Psoas muscle (tissue), 7 donors: ENCODE measurements at regions not wholly inside any gene's neighbourhood (a gene's known extent, or its start where the extent isn't known, plus 50 kb on each side); places are given as distances from the start of the nearest gene placed in this dataset.

Source experiments
- ATAC-seq, 4 donors: fragments of 200-7000 bp; cut with Tn5 transposase; one replicate each; pipeline ENCODE4 v1.9.1; 2020; ENCODE audit warnings: moderate library complexity in 3 of 4, mild to moderate bottlenecking in 2 of 4
- DNase-seq, 2 donors: peaks; one replicate each; pipeline ENCODE4 v3.0.0-alpha.2; 2020
- H3K27ac ChIP-seq: fragments of 200-600 bp; one replicate; pipeline ENCODE4 v1.8.0; 2022
- H3K27me3 ChIP-seq, 3 donors: fragments of 200-600 bp in 1 of 3; one replicate each; pipeline versions ENCODE4 v1.6.1 to v1.8.0; 2013 to 2022; ENCODE audit warnings: low read length in 2 of 3, mild to moderate bottlenecking in 2 of 3, moderate library complexity in 1 of 3; ENCODE audit not compliant: insufficient read depth in 3 of 3
- H3K36me3 ChIP-seq, 2 donors: fragments of 200-600 bp in 1 of 2; one replicate each; pipeline versions ENCODE4 v1.6.1 to v1.8.0; 2013 to 2022; ENCODE audit warnings: low read depth in 1 of 2, mild to moderate bottlenecking in 1 of 2, moderate library complexity in 1 of 2; ENCODE audit not compliant: insufficient read depth in 1 of 2
- H3K4me1 ChIP-seq: fragments of 200-600 bp; one replicate; pipeline ENCODE4 v1.8.0; 2022
- H3K4me3 ChIP-seq: fragments of 200-600 bp; one replicate; pipeline ENCODE4 v1.8.0; 2022; ENCODE audit warnings: mild to moderate bottlenecking
- H3K9me3 ChIP-seq: fragments of 200-600 bp; one replicate; pipeline ENCODE4 v1.8.0; 2022
- CTCF ChIP-seq: fragments of 200-600 bp; IDR thresholded peaks from one replicate; pipeline ENCODE4 v1.8.0; 2022; ENCODE audit warnings: antibody characterized with exemption
- WGBS, 3 donors: extraction: QIAGEN DNeasy Blood & Tissue Kit; methylation state at CpG; one replicate each; pipeline versions ENCODE4 v1.1.6 to v1.1.7; 2013; 5-methylcytosine and 5-hydroxymethylcytosine counted together
- intact Hi-C, 2 donors: fragments of 100-400 bp; cut with DNase I; formaldehyde crosslinking; loops; one replicate each; pipeline versions ENCODE4 v1.11.0 to v1.14.2; 2022
- donor health status: healthy with polysubstance abuse.
- donor health status: DM: no; HTN: no; CAD: no; lungs with moderate emphysema.
- donor health status: Bipolar disorder and iron deficiency.
- donor health status: healthy.
- donor health status: DM: yes; HTN: yes; CAD: no.
- donor health status: DM: no; HTN: no; CAD: no.
- donor health status: DM: yes; HTN: yes; CAD: no.

GRCh38 chr4:129897111-129897510, 801.2 kb downstream of the C4orf33 start:
- DNase-seq, result no peak
- no peaks in the 10 kb centered on the region for H3K4me1 ChIP-seq
- H3K27ac ChIP-seq, result no peak overlapping the region
- no peak for ATAC-seq
- no peaks in the 10 kb centered on the region for H3K9me3 ChIP-seq
- intact Hi-C loops, result no loop called here
- no peaks in the 10 kb centered on the region for H3K36me3 ChIP-seq
- WGBS, 3 donors, result 79 to 87% (median 86%) methylated on average over 2 of the region's 2 CpGs
- no peaks in the 10 kb centered on the region for H3K27me3 ChIP-seq
- TF ChIP-seq CTCF, result no peak
- no peak overlapping the region for H3K4me3 ChIP-seq

DNA sequence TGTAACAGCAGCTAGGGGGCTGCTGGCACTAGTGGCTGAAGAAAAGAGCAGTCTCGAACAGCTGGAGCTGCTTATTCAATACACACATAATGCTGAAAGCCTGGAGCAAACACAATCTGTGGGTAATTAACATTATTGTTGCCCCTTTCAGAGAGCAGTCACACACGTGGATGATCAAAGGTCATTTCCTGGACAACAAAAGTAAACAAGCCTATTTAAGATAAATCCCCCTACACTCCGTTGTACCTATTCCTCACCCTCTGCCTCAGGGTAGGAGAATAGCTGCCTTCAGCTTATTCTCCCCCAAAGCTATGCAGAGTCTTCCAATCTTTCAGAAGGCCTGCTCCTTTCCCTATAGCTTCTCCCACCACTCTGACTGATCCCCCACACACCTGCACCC, 803.9 kb downstream of the C4orf33 start:
- ATAC-seq, result no peak
- H3K27ac ChIP-seq, result no peak overlapping the region
- H3K9me3 ChIP-seq, result no peaks in the 10 kb centered on the region
- H3K4me1 ChIP-seq, result no peaks in the 10 kb centered on the region
- H3K36me3 ChIP-seq, result no peaks in the 10 kb centered on the region
- WGBS, 3 donors, result 47 to 49% (median 49%) methylated on average over 3 of the region's 3 CpGs
- no peak for TF ChIP-seq CTCF
- intact Hi-C loops, result no loop called here
- no peaks in the 10 kb centered on the region for H3K27me3 ChIP-seq
- no peak for DNase-seq
- H3K4me3 ChIP-seq, result no peak overlapping the region

DNA sequence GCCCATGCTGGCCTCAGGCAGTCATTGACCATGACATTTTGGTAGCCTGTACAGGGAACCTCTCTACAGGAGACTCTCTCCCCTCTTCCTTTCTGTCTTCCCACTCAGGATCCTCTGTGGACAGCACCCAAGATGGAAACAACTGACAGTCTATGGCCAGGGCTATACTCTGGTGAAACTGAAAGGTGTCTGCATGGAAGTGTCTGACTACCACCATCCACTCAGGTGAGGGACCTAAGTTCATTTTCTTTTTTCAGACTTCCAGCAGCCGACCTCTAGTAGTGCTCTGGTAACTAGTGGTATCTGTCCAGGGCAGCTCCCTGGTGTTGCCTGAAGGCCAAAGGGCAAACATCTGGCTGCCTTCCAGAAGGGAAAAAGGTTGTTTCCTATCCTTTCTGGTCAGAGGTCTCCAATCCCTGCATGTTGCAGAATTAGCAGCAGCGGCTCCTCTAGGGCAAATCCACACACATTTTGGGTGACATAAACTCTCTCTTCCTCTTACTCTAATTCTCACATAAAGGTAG, 804.5 kb downstream of the C4orf33 start:
- Histone ChIP-seq H3K4me1 (no peaks in the 10 kb centered on the region), H3K36me3 (no peaks in the 10 kb centered on the region), H3K27ac (no peak overlapping the region), H3K9me3 (no peaks in the 10 kb centered on the region), H3K27me3 (no peaks in the 10 kb centered on the region), H3K4me3 (no peak overlapping the region)
- intact Hi-C loops, result no loop called here
- DNase-seq (no peak), ATAC-seq (no peak)
- 66 to 72% (median 71%) methylated on average over 2 of the region's 2 CpGs for WGBS, 3 donors
- TF ChIP-seq CTCF, result no peak

GRCh38 chr4:129901205-129901604, 805.3 kb downstream of the C4orf33 start:
- TF ChIP-seq CTCF, result no peak
- Histone ChIP-seq H3K36me3 (no peaks in the 10 kb centered on the region), H3K4me1 (no peaks in the 10 kb centered on the region), H3K4me3 (no peak overlapping the region), H3K9me3 (no peaks in the 10 kb centered on the region), H3K27me3 (no peaks in the 10 kb centered on the region), H3K27ac (no peak overlapping the region)
- DNase-seq (no peak), ATAC-seq (no peak)
- intact Hi-C loops, result no loop called here
- WGBS, 3 donors, result 0 to 35% (median 22%) methylated on average over 1 of the region's 1 CpG

- TF ChIP-seq CTCF, result no peak
Measured at GRCh38 chr4:129903861-129904260, 807.9 kb downstream of the C4orf33 start.

More at GRCh38 chr4:129903861-129904260, 807.9 kb downstream of the C4orf33 start:
- DNase-seq (no peak), ATAC-seq (no peak)
- Histone ChIP-seq H3K4me3 (no peak overlapping the region), H3K36me3 (no peaks in the 10 kb centered on the region), H3K27me3 (no peaks in the 10 kb centered on the region), H3K4me1 (no peaks in the 10 kb centered on the region), H3K9me3 (no peaks in the 10 kb centered on the region), H3K27ac (no peak overlapping the region)
- intact Hi-C loops, result no loop called here
- WGBS, 3 donors, result 91 to 94% (median 92%) methylated on average over 8 of the region's 8 CpGs
